ENCODE measurements at regions not wholly inside any gene's neighbourhood (a gene's known extent, or its start where the extent isn't known, plus 50 kb on each side); places are given as distances from the start of the nearest gene placed in this dataset.

DNA sequence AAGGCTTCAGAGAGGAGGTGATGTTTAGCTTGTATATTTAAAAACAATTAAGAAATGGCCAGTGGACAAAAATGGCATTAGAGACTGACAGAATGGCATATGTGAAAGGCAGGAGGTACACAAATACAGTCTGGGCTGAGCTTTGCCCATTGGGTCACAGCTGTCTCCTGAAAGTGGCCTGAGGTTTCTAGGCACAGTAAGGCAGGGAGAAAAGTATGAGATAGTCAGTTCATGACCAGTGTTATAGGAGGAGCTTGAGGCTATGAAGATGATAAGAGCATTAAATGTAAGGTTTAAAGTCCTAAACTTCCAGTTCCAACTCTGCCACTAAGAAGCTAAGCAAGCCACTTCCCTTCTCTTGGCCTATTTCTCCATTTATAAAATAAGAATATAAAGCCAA is 111.2 kb upstream of the SETMAR start:
- H3K4me1 Mint-ChIP-seq (ENCODE audit: low read depth, unreplicated experiment) = no peaks in the 10 kb centered on the region
- TF ChIP-seq EZH2 (IDR thresholded peaks at IDR 0.05; ENCODE audit: insufficient read depth, low read length) (no peak), CTCF (IDR thresholded peaks at IDR 0.05; ENCODE audit: insufficient read depth, low read depth, low read length) (no peak)
- Histone ChIP-seq H3K4me1 (ENCODE audit: insufficient read depth, low read length) (no peaks in the 10 kb centered on the region), H3K79me2 (ENCODE audit: insufficient read depth, low read length) (no peaks in the 10 kb centered on the region), H3K27ac (ENCODE audit: low read depth, low read length) (no peak overlapping the region), H3K9me3 (ENCODE audit: insufficient read depth, low read depth, low read length) (no peaks in the 10 kb centered on the region), H3K9ac (ENCODE audit: low read length) (no peak overlapping the region), H3K4me3 (ENCODE audit: insufficient read depth, low read depth, low read length) (no peak overlapping the region), H3K4me2 (ENCODE audit: low read length) (no peak overlapping the region), H3K27me3 (ENCODE audit: insufficient read depth, low read length) (no peaks in the 10 kb centered on the region), H3K36me3 (ENCODE audit: insufficient read depth, low read length) (no peaks in the 10 kb centered on the region), H2AFZ (ENCODE audit: low read depth, low read length) (no peak overlapping the region), H4K20me1 (ENCODE audit: insufficient read depth, low read length) (no peaks in the 10 kb centered on the region)
- no peak overlapping the region for H3K4me3 Mint-ChIP-seq (ENCODE audit: unreplicated experiment)
- no peaks in the 10 kb centered on the region for H3K9me3 Mint-ChIP-seq (ENCODE audit: unreplicated experiment)
- no peaks in the 10 kb centered on the region for H3K36me3 Mint-ChIP-seq (ENCODE audit: low read depth, unreplicated experiment)
- no peaks in the 10 kb centered on the region for H3K27me3 Mint-ChIP-seq (ENCODE audit: low read depth, unreplicated experiment)
- H3K27ac Mint-ChIP-seq (ENCODE audit: unreplicated experiment) = no peak overlapping the region
- DNase-seq (ENCODE audit: low read depth) (no peak), FAIRE-seq (no peak)

- no peaks in the 10 kb centered on the region for H3K9me3 Mint-ChIP-seq (ENCODE audit: unreplicated experiment)
- FAIRE-seq = no peak
- H3K36me3 ChIP-seq (ENCODE audit: insufficient read depth, low read length) = no peaks in the 10 kb centered on the region
Measured at GRCh38 chr3:4195006-4195405, 108.2 kb upstream of the SETMAR start.

More at GRCh38 chr3:4195006-4195405, 108.2 kb upstream of the SETMAR start:
- Histone ChIP-seq H3K79me2 (ENCODE audit: insufficient read depth, low read length) (no peaks in the 10 kb centered on the region), H3K4me3 (ENCODE audit: insufficient read depth, low read depth, low read length) (no peak overlapping the region), H3K27me3 (ENCODE audit: insufficient read depth, low read length) (no peaks in the 10 kb centered on the region), H3K27ac (ENCODE audit: low read depth, low read length) (no peak overlapping the region), H3K9me3 (ENCODE audit: insufficient read depth, low read depth, low read length) (no peaks in the 10 kb centered on the region), H3K4me2 (ENCODE audit: low read length) (no peak overlapping the region), H4K20me1 (ENCODE audit: insufficient read depth, low read length) (no peaks in the 10 kb centered on the region), H3K4me1 (ENCODE audit: insufficient read depth, low read length) (no peaks in the 10 kb centered on the region), H2AFZ (ENCODE audit: low read depth, low read length) (no peak overlapping the region), H3K9ac (ENCODE audit: low read length) (no peak overlapping the region)
- H3K4me3 Mint-ChIP-seq (ENCODE audit: unreplicated experiment) = no peak overlapping the region
- no peak overlapping the region for H3K27ac Mint-ChIP-seq (ENCODE audit: unreplicated experiment)
- no peaks in the 10 kb centered on the region for H3K36me3 Mint-ChIP-seq (ENCODE audit: low read depth, unreplicated experiment)
- H3K4me1 Mint-ChIP-seq (ENCODE audit: low read depth, unreplicated experiment) = no peaks in the 10 kb centered on the region
- H3K27me3 Mint-ChIP-seq (ENCODE audit: low read depth, unreplicated experiment) = no peaks in the 10 kb centered on the region
- TF ChIP-seq CTCF (IDR thresholded peaks at IDR 0.05; ENCODE audit: insufficient read depth, low read depth, low read length) = no peak
- TF ChIP-seq EZH2 (IDR thresholded peaks at IDR 0.05; ENCODE audit: insufficient read depth, low read length) = no peak
- no peak for DNase-seq (ENCODE audit: low read depth)

All from astrocyte (in vitro differentiated cells and primary cell).